Stimulated activated CD4-positive, alpha-beta T cell treated with anti-CD3 and anti-CD28 coated beads, Interleukin-1b, Interleukin-23, amount 100 ng/mL, for 24 hours (primary cell): ENCODE measurements at regions not wholly inside any gene's neighbourhood (a gene's known extent, or its start where the extent isn't known, plus 50 kb on each side); places are given as distances from the start of the nearest gene placed in this dataset.

Experiments
- DNase-seq, 4 experiments: peaks; one replicate each; pipeline ENCODE4 v3.0.0-alpha.2; 2020; ENCODE audit warnings: low read depth in 4 of 4, low spot score in 1 of 4

GRCh38 chr12:73330584-73331351, 1058.6 kb downstream of the TRHDE start:
- DNase-seq: no peak

- no peak for DNase-seq
These were observed 1069.5 kb downstream of the TRHDE start for GRCh38 chr12:73341559-73342247.

DNA sequence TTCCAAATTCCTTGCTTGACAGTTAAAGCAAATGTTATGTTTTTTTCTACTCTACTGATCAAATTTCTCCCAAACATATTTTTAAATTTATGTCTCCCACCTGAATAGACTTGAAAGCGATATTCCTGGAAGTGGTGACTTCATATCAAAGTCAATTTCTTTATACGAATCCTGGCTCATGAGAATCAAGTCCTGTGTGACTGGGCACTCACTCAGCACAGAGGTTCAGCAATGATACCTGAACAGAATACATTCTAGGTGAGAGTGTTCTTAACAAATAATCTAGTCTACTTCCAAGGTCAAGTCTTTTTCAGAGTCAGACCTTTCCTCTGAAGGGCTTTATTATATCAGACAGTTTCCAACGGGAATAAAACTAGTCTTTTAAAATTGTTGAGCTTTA, 1070.6 kb downstream of the TRHDE start:
- DNase-seq: no peak

DNA sequence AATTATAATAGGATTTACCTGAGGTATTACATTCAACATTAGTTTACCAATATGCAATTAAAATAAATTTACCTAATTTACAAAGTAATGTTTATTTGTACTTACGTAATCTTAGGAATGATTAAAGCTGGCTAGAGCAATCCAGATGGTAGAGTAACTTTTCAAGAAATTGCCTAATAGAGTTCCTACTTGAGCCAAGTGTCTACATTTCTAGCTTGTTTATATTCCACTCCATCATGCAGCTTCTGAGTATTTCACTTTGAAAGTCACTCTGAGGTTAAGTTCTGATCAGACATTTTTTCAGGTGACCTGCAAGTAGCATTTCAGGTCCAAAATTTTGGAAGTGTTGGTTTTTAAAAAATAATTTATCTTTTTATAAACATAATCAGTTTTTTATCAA, 1080.7 kb downstream of the TRHDE start:
- no peak for DNase-seq

DNA sequence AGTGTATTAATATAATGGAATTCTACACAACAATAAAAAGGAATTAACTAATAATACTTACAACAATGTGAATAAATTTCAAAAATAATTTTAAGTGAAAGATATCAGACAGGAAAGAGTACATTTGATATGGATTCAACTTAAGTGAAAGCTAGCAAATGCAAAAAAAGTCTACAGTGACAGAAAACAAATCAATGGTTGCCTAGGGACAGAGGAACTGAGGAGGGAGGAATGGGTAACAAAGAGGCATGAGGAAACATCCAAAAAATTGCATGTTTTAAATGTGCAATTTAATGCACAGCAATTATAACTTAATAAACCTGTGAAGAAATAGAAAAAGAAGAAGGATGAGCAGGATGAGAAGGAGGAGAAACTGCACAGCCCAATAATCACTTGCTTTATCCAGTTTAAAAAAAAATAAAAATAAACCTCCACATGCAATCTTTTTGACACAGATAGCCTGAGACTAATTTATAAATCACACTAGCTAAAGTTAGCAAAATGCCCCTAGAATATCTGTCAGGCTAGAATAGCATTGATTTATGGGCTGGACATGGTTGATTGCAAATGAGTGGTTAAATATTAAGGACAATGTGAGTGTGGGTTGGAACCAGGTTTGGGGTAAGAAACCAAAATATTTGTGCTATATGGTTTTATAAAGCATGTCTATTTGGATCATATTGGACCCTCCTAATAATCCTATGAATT, 1089.1 kb downstream of the TRHDE start:
- no peak for DNase-seq

DNA sequence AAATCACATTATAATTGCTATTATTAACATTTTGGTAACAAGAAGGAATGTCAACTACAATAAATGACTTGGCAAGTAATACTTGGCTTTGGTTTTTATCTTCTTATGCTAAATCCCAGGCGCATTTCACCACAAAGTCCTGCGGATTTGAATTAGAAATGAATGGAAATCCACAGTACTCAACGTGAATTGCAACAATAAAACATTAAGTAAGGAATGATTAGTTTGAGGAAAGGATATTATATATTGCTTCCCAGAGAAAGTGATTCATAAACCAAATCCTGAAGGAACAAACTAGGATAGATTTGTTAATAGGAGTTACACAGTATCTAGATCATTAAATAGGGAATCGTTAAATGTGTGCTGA, 1089.7 kb downstream of the TRHDE start:
- no peak for DNase-seq

GRCh38 chr12:73362666-73363065, 1090.5 kb downstream of the TRHDE start:
- no peak for DNase-seq

- no peak for DNase-seq
These were observed 1100.7 kb downstream of the TRHDE start for GRCh38 chr12:73372856-73373255.

DNA sequence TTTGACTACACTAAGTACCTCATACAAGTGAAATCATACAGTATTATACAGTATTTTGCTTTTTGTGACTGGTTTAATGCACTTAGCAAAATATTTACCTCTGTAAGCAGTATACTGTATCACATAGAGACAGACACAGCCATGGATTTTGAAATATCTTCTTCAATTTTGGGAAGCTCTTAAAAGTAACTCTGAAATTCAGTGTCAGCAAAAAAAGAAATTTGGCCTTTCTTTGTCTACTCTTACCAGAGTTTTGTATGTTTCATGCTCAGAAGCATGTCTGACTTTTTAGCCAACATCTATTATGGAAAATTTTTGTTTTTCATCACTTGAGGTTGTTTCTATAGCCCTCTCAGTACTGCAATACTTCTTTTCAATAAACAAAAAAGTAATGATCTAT, 1102.2 kb downstream of the TRHDE start:
- no peak for DNase-seq

DNA sequence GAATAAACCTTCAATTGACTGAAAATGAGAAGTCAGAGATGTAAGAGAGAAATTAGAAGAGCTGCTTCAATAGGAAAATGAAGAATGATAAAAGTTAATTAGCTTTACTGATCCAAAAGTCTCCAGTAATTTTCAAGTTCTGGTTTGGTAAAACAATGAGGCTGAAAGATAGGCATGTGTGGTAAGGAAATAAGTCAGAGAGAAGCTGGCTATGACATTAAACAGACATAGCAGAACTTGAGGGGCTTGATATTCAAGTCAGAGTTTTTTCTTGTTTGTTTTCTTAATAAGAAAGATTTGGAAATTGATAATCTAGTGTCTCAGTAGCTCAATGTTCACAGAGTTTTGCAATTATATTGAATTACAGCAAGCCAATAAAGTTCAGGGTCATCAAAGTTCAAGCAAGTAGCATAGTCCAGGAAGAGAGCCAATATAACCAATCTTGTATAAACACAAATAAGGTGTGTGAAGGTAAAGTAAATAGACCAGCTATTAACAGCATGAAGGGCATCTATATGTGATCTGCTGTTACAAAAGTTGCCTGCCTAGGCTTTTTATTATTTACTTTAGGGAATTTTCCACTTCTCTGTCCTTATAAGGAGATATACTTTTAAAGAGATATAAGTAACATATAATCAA, 1111.5 kb downstream of the TRHDE start:
- no peak for DNase-seq

DNA sequence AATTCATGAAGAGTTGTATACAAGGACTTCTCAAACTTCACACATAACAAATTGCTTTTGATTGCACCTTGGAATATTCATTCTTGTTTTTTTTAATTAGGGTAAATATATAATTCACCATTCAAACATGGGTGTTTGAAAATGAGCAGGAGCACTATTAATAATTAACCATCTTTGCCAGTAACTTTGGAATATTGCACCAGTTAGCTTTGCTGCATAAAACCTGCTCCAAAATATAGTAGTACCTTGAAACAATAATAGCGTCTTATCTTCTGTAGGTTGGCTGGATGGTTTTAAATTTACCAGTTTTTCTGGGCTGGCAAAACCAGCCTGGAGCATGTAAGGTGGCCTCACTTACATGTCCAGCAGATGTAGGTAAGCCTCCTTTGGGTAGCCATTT, 1112.4 kb downstream of the TRHDE start:
- no peak for DNase-seq

DNA sequence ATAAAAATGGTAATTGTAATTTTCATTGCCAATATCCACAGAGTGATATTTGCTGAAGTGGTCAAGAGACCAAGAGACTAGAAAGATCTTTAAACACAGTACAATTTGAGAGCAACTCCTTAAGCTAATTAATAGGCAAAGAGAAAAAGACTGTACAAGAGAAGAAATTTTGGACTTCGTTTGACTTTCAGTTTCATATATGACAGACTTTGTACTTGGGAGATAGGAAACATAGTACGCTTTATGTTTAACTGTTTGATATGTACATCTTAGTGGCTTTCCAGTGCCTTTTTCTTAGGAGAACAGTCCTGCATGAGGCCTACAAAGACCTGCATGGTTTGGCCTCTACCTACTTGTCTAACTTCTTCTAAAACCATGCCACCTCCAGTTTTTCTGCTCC, 1118.1 kb downstream of the TRHDE start:
- DNase-seq: no peak

GRCh38 chr12:73413051-73413450, 1124.6 kb upstream of the ATXN7L3B start:
- no peak for DNase-seq

DNA sequence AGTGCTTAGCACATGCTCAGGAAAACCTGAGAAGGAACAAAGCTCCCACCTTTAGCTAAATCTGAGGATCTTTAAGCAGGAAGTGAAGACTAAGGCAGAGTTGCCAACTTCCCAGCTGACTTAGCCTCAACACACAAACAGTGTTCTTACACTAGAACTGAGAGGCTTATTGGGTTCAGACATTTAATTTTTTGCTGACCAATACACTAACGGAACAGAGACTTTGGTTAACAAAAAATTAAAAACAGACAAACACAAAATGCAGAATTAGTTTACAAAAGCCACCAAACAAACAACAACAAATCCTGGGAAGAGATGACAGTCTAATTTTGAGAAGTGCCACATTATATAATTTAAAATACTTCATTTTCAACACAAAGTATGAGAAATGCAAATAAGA, 1123.7 kb upstream of the ATXN7L3B start:
- no peak for DNase-seq

- DNase-seq: no peak
These were observed 1122.7 kb upstream of the ATXN7L3B start for GRCh38 chr12:73414926-73415325.

DNA sequence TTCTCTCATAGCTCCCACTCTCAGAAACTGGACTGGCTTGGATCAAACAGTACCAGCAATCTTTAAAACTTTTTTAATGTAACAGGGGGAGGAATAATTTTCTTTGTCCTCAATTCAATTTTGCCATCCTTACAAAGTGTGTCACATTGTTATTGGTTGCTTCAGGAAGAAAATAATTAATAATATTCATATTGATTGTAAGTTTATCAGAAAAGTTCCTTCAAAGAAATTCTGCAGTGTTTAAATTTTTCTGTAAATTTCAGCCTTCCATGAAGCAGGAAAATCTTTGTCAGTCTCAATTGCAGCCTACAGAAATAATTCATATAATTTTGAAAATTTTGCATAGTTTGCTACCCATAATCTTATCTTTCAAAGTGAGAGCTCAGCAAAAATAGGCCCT, 1119.1 kb upstream of the ATXN7L3B start:
- DNase-seq: no peak

- DNase-seq: no peak
These were observed 1115.8 kb upstream of the ATXN7L3B start for GRCh38 chr12:73421832-73422231.

- DNase-seq: no peak
These were observed 1113.2 kb upstream of the ATXN7L3B start for GRCh38 chr12:73424484-73424883.

DNA sequence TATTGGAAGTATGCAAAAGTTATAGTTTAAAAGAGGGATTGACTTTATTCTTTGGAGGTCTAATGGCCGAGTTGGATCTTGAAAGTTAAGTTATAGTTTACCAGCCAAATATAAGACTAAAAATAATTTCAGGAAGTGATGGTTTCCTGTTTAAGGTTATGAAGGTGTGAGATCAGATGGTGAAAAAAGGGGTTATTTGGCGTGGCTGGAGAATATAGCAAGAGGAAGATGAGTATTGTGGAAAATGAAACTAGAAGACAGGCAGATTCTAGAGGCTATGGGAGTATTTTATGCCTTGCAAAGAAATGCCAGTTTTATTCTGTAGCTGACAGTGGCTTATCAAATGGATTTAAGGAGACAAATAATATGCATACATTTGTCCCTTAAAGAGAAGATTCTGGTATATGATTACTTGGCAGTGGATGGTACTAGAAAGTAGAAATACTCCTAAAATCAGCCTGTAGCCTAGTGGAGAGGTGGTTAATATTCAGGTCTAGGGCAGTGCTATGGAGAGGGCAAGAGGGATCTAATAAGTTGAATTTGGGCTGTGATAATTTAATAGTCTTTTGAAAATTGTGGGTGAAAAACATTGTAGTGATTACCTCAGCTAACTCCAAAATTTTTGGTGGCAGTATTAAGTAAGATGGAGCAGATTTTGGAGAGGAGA, 1091.8 kb upstream of the ATXN7L3B start:
- DNase-seq: no peak

- DNase-seq: no peak
These were observed 1084.8 kb upstream of the ATXN7L3B start for GRCh38 chr12:73452672-73453469.
